ENCODE measurements at regions not wholly inside any gene's neighbourhood (a gene's known extent, or its start where the extent isn't known, plus 50 kb on each side); places are given as distances from the start of the nearest gene placed in this dataset.
"Not testable (repeated sequence)": the region's sequence is repeated elsewhere in the genome, so short reads cannot be mapped to it uniquely, and the experiment has no call there.

- Mint-ChIP-seq H3K4me3 (no peak overlapping the region), H3K4me1 (no peaks in the 10 kb centered on the region), H3K27me3 (ENCODE audit: low read depth in 3 of 3) (peaks cover 6 to 29% (median 6%) of the 10 kb centered on the region in 3 donors), H3K36me3 (no peaks in the 10 kb centered on the region), H3K9me3 (no peaks in the 10 kb centered on the region), H3K27ac (no peak overlapping the region)
- DNase-seq: no peak
These were observed 408.2 kb downstream of the BCOR start for GRCh38 chrX:39689376-39690104.

GRCh38 chrX:39690541-39691415 is 407.0 kb downstream of the BCOR start:
- H3K27me3 Mint-ChIP-seq (ENCODE audit: low read depth in 3 of 3): peaks cover 3 to 26% (median 8%) of the 10 kb centered on the region in 3 donors
- DNase-seq: no peak
- no peaks in the 10 kb centered on the region for H3K36me3 Mint-ChIP-seq
- no peak overlapping the region for H3K27ac Mint-ChIP-seq
- H3K4me3 Mint-ChIP-seq: no peak overlapping the region
- no peaks in the 10 kb centered on the region for H3K9me3 Mint-ChIP-seq
- H3K4me1 Mint-ChIP-seq: no peaks in the 10 kb centered on the region

- Mint-ChIP-seq H3K27me3 (ENCODE audit: low read depth in 3 of 3) (peaks cover 2 to 21% (median 8%) of the 10 kb centered on the region in 3 donors), H3K9me3 (no peaks in the 10 kb centered on the region)
- DNase-seq: no peak
These were observed 406.0 kb downstream of the BCOR start for GRCh38 chrX:39691724-39692123.

GRCh38 chrX:39692796-39693195 is 405.0 kb downstream of the BCOR start:
- Mint-ChIP-seq H3K36me3 (no peaks in the 10 kb centered on the region), H3K4me3 (no peak overlapping the region), H3K27ac (no peak overlapping the region), H3K27me3 (ENCODE audit: low read depth in 3 of 3) (peaks cover 2 to 19% (median 8%) of the 10 kb centered on the region in 3 donors), H3K9me3 (no peaks in the 10 kb centered on the region), H3K4me1 (no peaks in the 10 kb centered on the region)
- DNase-seq: no peak

More at GRCh38 chrX:39691724-39692123, 406.0 kb downstream of the BCOR start:
- Mint-ChIP-seq H3K4me1 (no peaks in the 10 kb centered on the region), H3K27ac (no peak overlapping the region), H3K4me3 (no peak overlapping the region), H3K36me3 (no peaks in the 10 kb centered on the region)

GRCh38 chrX:39693298-39693697 is 404.5 kb downstream of the BCOR start:
- H3K9me3 Mint-ChIP-seq: no peaks in the 10 kb centered on the region
- DNase-seq: no peak
- H3K27ac Mint-ChIP-seq: no peak overlapping the region
- H3K4me1 Mint-ChIP-seq: no peaks in the 10 kb centered on the region
- H3K27me3 Mint-ChIP-seq (ENCODE audit: low read depth in 3 of 3): peaks cover 2 to 15% (median 8%) of the 10 kb centered on the region in 3 donors
- H3K4me3 Mint-ChIP-seq: no peak overlapping the region
- no peaks in the 10 kb centered on the region for H3K36me3 Mint-ChIP-seq

GRCh38 chrX:39702636-39703035 is 395.1 kb downstream of the BCOR start:
- H3K36me3 Mint-ChIP-seq, H3K9me3 Mint-ChIP-seq, H3K27ac Mint-ChIP-seq, H3K4me1 Mint-ChIP-seq, H3K4me3 Mint-ChIP-seq, DNase-seq: not testable (repeated sequence)
- peaks cover 2 to 12% (median 7%) of the 10 kb centered on the region in 3 donors for H3K27me3 Mint-ChIP-seq (ENCODE audit: low read depth in 3 of 3)

- no peaks in the 10 kb centered on the region for H3K36me3 Mint-ChIP-seq
- no peaks in the 10 kb centered on the region for H3K9me3 Mint-ChIP-seq
- no peak overlapping the region for H3K4me3 Mint-ChIP-seq
- peaks cover 2 to 12% (median 7%) of the 10 kb centered on the region in 3 donors for H3K27me3 Mint-ChIP-seq (ENCODE audit: low read depth in 3 of 3)
- H3K27ac Mint-ChIP-seq: no peak overlapping the region
- no peaks in the 10 kb centered on the region for H3K4me1 Mint-ChIP-seq
- DNase-seq: no peak
These were observed 394.5 kb downstream of the BCOR start for GRCh38 chrX:39703307-39703706.

- no peak overlapping the region for H3K27ac Mint-ChIP-seq
- H3K4me3 Mint-ChIP-seq: no peak overlapping the region
- H3K27me3 Mint-ChIP-seq (ENCODE audit: low read depth in 3 of 3): peaks cover 2 to 15% (median 2%) of the 10 kb centered on the region in 3 donors
- no peak for DNase-seq
- H3K4me1 Mint-ChIP-seq: no peaks in the 10 kb centered on the region
- no peaks in the 10 kb centered on the region for H3K9me3 Mint-ChIP-seq
- no peaks in the 10 kb centered on the region for H3K36me3 Mint-ChIP-seq
These were observed 393.2 kb downstream of the BCOR start for GRCh38 chrX:39704590-39704989.

GRCh38 chrX:39705290-39705689 is 392.5 kb downstream of the BCOR start:
- Mint-ChIP-seq H3K4me3 (no peak overlapping the region), H3K27ac (no peak overlapping the region), H3K27me3 (ENCODE audit: low read depth in 3 of 3) (peaks cover 2 to 15% (median 6%) of the 10 kb centered on the region in 3 donors), H3K4me1 (no peaks in the 10 kb centered on the region), H3K36me3 (no peaks in the 10 kb centered on the region), H3K9me3 (no peaks in the 10 kb centered on the region)
- no peak for DNase-seq

- DNase-seq: no peak
- Mint-ChIP-seq H3K4me1 (no peaks in the 10 kb centered on the region), H3K4me3 (no peak overlapping the region), H3K27me3 (ENCODE audit: low read depth in 3 of 3) (peaks cover 2 to 14% (median 5%) of the 10 kb centered on the region in 3 donors), H3K27ac (no peak overlapping the region), H3K36me3 (no peaks in the 10 kb centered on the region), H3K9me3 (no peaks in the 10 kb centered on the region)
These were observed 388.4 kb downstream of the BCOR start for GRCh38 chrX:39709364-39709763.

GRCh38 chrX:39709812-39710211 is 387.9 kb downstream of the BCOR start:
- H3K9me3 Mint-ChIP-seq: no peaks in the 10 kb centered on the region
- no peaks in the 10 kb centered on the region for H3K4me1 Mint-ChIP-seq
- H3K27ac Mint-ChIP-seq: no peak overlapping the region
- H3K36me3 Mint-ChIP-seq: no peaks in the 10 kb centered on the region
- peaks cover 2 to 14% (median 5%) of the 10 kb centered on the region in 3 donors for H3K27me3 Mint-ChIP-seq (ENCODE audit: low read depth in 3 of 3)
- DNase-seq: no peak
- H3K4me3 Mint-ChIP-seq: no peak overlapping the region

- Mint-ChIP-seq H3K27me3 (ENCODE audit: low read depth in 3 of 3) (peaks cover 2 to 12% (median 5%) of the 10 kb centered on the region in 3 donors), H3K9me3 (no peaks in the 10 kb centered on the region), H3K4me1 (no peaks in the 10 kb centered on the region), H3K4me3 (no peak overlapping the region), H3K27ac (no peak overlapping the region), H3K36me3 (no peaks in the 10 kb centered on the region)
- DNase-seq: no peak
These were observed 387.0 kb downstream of the BCOR start for GRCh38 chrX:39710776-39711175.

- H3K27ac Mint-ChIP-seq: no peak overlapping the region
- H3K4me3 Mint-ChIP-seq: no peak overlapping the region
- peaks cover 3 to 5% (median 3%) of the 10 kb centered on the region in 3 donors for H3K27me3 Mint-ChIP-seq (ENCODE audit: low read depth in 3 of 3)
- no peaks in the 10 kb centered on the region for H3K4me1 Mint-ChIP-seq
- H3K36me3 Mint-ChIP-seq: no peaks in the 10 kb centered on the region
- no peaks in the 10 kb centered on the region for H3K9me3 Mint-ChIP-seq
- DNase-seq: no peak
These were observed 383.3 kb downstream of the BCOR start for GRCh38 chrX:39714471-39714870.

GRCh38 chrX:39716401-39716800 is 381.4 kb downstream of the BCOR start:
- H3K36me3 Mint-ChIP-seq: no peaks in the 10 kb centered on the region
- H3K4me1 Mint-ChIP-seq: no peaks in the 10 kb centered on the region
- peaks cover 2 to 6% (median 3%) of the 10 kb centered on the region in 3 donors for H3K27me3 Mint-ChIP-seq (ENCODE audit: low read depth in 3 of 3)
- no peak overlapping the region for H3K4me3 Mint-ChIP-seq
- no peaks in the 10 kb centered on the region for H3K9me3 Mint-ChIP-seq
- no peak for DNase-seq
- no peak overlapping the region for H3K27ac Mint-ChIP-seq

Data from immature natural killer cell (primary cell).